Smooth muscle cell (in vitro differentiated cells): ENCODE measurements at regions not wholly inside any gene's neighbourhood (a gene's known extent, or its start where the extent isn't known, plus 50 kb on each side); places are given as distances from the start of the nearest gene placed in this dataset.

Source experiments
- DNase-seq: peaks from one replicate; lab custom pipeline; 2025; ENCODE audit not compliant: unreplicated experiment; lab: John Stamatoyannopoulos, UW
- H2AFZ ChIP-seq: fragments of 200-600 bp; sonication (generic); 2 replicates; pipeline ENCODE4 v1.6.0; 2016; ENCODE audit warnings: antibody characterized with exemption, low read depth, mild to moderate bottlenecking
- H3F3A ChIP-seq: fragments of 200-600 bp; sonication (generic); 2 replicates; pipeline ENCODE4 v1.6.0; 2017; ENCODE audit warnings: antibody characterized with exemption, low read depth
- H3K27ac ChIP-seq: fragments of 200-600 bp; sonication (generic); 2 replicates; pipeline ENCODE4 v1.5.1; 2016; ENCODE audit warnings: low read depth, mild to moderate bottlenecking
- H3K27me3 ChIP-seq: fragments of 200-600 bp; sonication (generic); 2 replicates; pipeline ENCODE4 v1.6.1; 2016; ENCODE audit warnings: low read depth, mild to moderate bottlenecking
- H3K36me3 ChIP-seq: fragments of 200-600 bp; sonication (generic); 2 replicates; pipeline ENCODE4 v1.5.1; 2016; ENCODE audit warnings: low read depth
- H3K4me1 ChIP-seq: fragments of 200-600 bp; sonication (generic); 2 replicates; pipeline ENCODE4 v1.5.1; 2016; ENCODE audit warnings: low read depth
- H3K4me2 ChIP-seq: fragments of 200-600 bp; sonication (generic); 2 replicates; pipeline ENCODE4 v1.6.0; 2016; ENCODE audit warnings: mild to moderate bottlenecking
- H3K4me3 ChIP-seq: fragments of 200-600 bp; sonication (generic); 2 replicates; pipeline ENCODE4 v1.5.1; 2016; ENCODE audit warnings: mild to moderate bottlenecking
- H3K79me2 ChIP-seq: fragments of 200-600 bp; sonication (generic); 2 replicates; pipeline ENCODE4 v1.6.0; 2016; ENCODE audit warnings: low read depth, mild to moderate bottlenecking
- H3K9ac ChIP-seq: fragments of 200-600 bp; sonication (generic); 2 replicates; pipeline ENCODE4 v1.6.0; 2016; ENCODE audit warnings: low read depth
- H3K9me3 ChIP-seq: fragments of 200-600 bp; sonication (generic); replicated peaks from 2 replicates; pipeline ENCODE4 v1.5.1; 2016; ENCODE audit warnings: low read depth
- H4K20me1 ChIP-seq: fragments of 200-600 bp; sonication (generic); 2 replicates; pipeline ENCODE4 v1.6.0; 2016; ENCODE audit warnings: low read depth
- WGBS: methylation state at CpG from one replicate; pipeline ENCODE4 v1.1.7; 2016; ENCODE audit warnings: low lambda C conversion rate; 5-methylcytosine and 5-hydroxymethylcytosine counted together
- TF ChIP-seq, protein P1 (sequence below): fragments of 200-600 bp; sonication (generic); IDR thresholded peaks from 2 replicates; pipeline ENCODE4 v1.5.1; 2017; ENCODE audit warnings: borderline replicate concordance, mild to moderate bottlenecking, antibody characterized with exemption; ENCODE audit not compliant: insufficient read depth, poor library complexity, severe bottlenecking

DNA sequence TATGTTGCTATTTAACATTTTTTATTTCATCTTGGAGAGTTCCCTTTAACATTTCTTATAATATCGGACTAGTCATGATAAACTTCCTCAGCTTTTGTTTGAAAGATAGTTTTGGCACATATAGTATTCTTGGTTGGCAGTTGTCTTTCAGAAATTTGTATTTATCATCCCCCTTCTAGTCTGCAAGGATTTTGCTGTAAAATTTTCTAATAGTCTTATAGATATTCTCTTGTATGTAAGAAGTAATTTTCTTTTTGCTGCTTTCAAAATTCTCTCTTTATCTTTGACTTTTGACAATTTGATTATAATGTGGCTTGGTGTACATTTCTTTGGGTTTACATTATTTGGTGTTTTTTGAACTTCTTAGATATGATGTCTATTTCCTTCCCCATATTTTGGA lies 116.0 kb upstream of the AVPR1A start:
- Histone ChIP-seq H3K27me3 (no peaks in the 10 kb centered on the region), H3K4me3 (no peak overlapping the region), H3K9me3 (no peaks in the 10 kb centered on the region), H3K36me3 (no peaks in the 10 kb centered on the region), H3K9ac (no peak overlapping the region), H3K79me2 (no peaks in the 10 kb centered on the region), H3K4me2 (no peak overlapping the region), H3K27ac (no peak overlapping the region), H3K4me1 (no peaks in the 10 kb centered on the region), H3F3A (no peaks in the 10 kb centered on the region), H2AFZ (no peak overlapping the region), H4K20me1 (no peaks in the 10 kb centered on the region)
- TF ChIP-seq, protein P1, sequence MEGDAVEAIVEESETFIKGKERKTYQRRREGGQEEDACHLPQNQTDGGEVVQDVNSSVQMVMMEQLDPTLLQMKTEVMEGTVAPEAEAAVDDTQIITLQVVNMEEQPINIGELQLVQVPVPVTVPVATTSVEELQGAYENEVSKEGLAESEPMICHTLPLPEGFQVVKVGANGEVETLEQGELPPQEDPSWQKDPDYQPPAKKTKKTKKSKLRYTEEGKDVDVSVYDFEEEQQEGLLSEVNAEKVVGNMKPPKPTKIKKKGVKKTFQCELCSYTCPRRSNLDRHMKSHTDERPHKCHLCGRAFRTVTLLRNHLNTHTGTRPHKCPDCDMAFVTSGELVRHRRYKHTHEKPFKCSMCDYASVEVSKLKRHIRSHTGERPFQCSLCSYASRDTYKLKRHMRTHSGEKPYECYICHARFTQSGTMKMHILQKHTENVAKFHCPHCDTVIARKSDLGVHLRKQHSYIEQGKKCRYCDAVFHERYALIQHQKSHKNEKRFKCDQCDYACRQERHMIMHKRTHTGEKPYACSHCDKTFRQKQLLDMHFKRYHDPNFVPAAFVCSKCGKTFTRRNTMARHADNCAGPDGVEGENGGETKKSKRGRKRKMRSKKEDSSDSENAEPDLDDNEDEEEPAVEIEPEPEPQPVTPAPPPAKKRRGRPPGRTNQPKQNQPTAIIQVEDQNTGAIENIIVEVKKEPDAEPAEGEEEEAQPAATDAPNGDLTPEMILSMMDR = no peak
- no peak for DNase-seq
- WGBS = 86% methylated on average over 1 of the region's 1 CpG

DNA sequence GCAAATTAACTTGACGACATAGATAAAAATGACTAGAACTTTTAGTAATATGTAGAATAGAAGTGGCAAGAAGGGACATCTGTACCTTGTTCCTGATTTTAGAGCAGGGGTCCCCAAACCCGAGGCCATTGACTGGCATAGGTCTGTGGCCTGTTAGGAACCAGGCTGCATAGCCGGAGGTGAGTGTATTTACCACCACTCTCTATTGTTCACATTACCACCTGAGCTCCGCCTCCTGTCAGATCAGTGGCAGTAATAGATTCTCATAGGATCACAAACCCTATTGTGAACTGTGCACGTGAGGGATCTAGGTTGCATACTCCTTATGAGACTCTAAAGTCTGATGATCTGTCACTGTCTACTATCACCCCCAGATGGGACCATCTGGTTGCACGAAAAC lies 113.6 kb upstream of the AVPR1A start:
- DNase-seq = no peak
- Histone ChIP-seq H3K4me1 (no peaks in the 10 kb centered on the region), H4K20me1 (no peaks in the 10 kb centered on the region), H3K4me3 (no peak overlapping the region), H2AFZ (no peak overlapping the region), H3K27ac (no peak overlapping the region), H3K79me2 (no peaks in the 10 kb centered on the region), H3F3A (no peaks in the 10 kb centered on the region), H3K9ac (no peak overlapping the region), H3K9me3 (no peaks in the 10 kb centered on the region), H3K27me3 (no peaks in the 10 kb centered on the region), H3K4me2 (no peak overlapping the region), H3K36me3 (no peaks in the 10 kb centered on the region)
- TF ChIP-seq, protein P1 = no peak
- 86% methylated on average over 6 of the region's 6 CpGs for WGBS

DNA sequence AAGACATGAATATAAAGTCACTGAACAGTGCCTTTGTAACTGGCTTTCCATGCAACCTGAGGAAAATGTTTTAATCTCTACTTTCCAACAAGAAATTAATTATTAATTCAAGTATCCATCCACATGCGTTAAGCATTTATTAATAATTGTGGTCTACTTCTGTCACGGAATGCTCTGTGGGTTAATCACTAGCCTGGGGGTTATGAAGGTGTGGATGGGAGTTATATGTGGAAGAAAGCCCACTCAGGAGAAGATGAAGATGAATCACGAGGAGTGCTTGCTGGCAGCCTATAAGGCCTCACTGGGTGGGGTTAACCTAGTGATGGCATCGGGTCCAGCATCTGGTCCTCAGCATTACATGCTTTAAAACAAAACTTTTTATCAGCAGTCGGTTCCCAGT lies 99.5 kb upstream of the AVPR1A start:
- no peaks in the 10 kb centered on the region for H4K20me1 ChIP-seq

DNA sequence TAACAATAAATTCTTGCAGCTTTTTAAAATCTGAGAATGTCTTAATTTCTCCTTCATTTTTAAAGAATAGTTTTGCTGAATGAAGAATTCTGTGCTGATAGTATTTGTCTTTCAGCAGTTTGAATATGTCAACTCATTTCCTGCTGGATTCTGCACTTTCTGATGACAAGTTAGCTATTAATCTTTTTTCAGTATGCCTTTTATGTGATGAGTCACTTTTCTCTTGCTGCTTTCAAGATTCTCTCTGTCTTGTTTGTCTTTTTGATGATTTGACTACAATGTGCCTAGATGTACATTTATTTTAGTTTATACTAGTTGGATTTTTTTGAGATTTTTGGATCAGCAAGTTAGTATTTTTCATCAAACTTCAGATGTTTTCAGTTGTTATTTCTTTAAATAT lies 87.9 kb upstream of the AVPR1A start:
- TF ChIP-seq, protein P1 = no peak
- Histone ChIP-seq H3K27me3 (no peaks in the 10 kb centered on the region), H3K36me3 (no peaks in the 10 kb centered on the region), H3K9me3 (no peaks in the 10 kb centered on the region), H4K20me1 (no peaks in the 10 kb centered on the region), H3K9ac (no peak overlapping the region), H2AFZ (no peak overlapping the region), H3K27ac (no peak overlapping the region), H3F3A (no peaks in the 10 kb centered on the region), H3K4me1 (no peaks in the 10 kb centered on the region), H3K79me2 (no peaks in the 10 kb centered on the region), H3K4me2 (no peak overlapping the region), H3K4me3 (no peak overlapping the region)
- DNase-seq = no peak

More for the DNA sequence above, 99.5 kb upstream of the AVPR1A start:
- H3K4me1 ChIP-seq = no peaks in the 10 kb centered on the region
- no peaks in the 10 kb centered on the region for H3K9me3 ChIP-seq
- H3K27me3 ChIP-seq = no peaks in the 10 kb centered on the region
- H3F3A ChIP-seq = no peaks in the 10 kb centered on the region
- no peak overlapping the region for H2AFZ ChIP-seq
- no peak for DNase-seq
- no peak overlapping the region for H3K27ac ChIP-seq
- TF ChIP-seq, protein P1 = no peak
- 85% methylated on average over 5 of the region's 5 CpGs for WGBS
- H3K36me3 ChIP-seq = no peaks in the 10 kb centered on the region
- H3K79me2 ChIP-seq = no peaks in the 10 kb centered on the region
- H3K4me2 ChIP-seq = no peak overlapping the region
- H3K4me3 ChIP-seq = no peak overlapping the region
- H3K9ac ChIP-seq = no peak overlapping the region
